Panc1 (cell line): ENCODE measurements at regions not wholly inside any gene's neighbourhood (a gene's known extent, or its start where the extent isn't known, plus 50 kb on each side); places are given as distances from the start of the nearest gene placed in this dataset.

ENCODE experiments used
- ATAC-seq: fragments of 200-7000 bp; cut with Tn5 transposase; 2 replicates; pipeline ENCODE4 v1.9.1; 2020; ENCODE audit warnings: mild to moderate bottlenecking, moderate library complexity
- BruUV-seq: library from RNA; stranded (reverse); fragments of 400-500 nt; replicated peaks from 2 replicates; lab custom pipeline; 2021; lab: Mats Ljungman, UMichigan
- CTCF ChIA-PET: fragments of 300-600 bp; sonication (Branson Sonifier 250); formaldehyde crosslinking; loops from one replicate; lab custom pipeline; 2022; ENCODE audit warnings: antibody characterized with exemption; lab: Charles Lee
- POLR2A ChIA-PET: fragments of 300-600 bp; sonication (Branson Sonifier 250); formaldehyde crosslinking; loops from one replicate; lab custom pipeline; 2022; ENCODE audit warnings: antibody characterized with exemption; lab: Charles Lee
- DNase-seq: peaks from one replicate; pipeline ENCODE4 v3.0.0-alpha.2; 2010; ENCODE audit warnings: low read depth, low spot score
- H3K27ac ChIP-seq: 2 replicates; pipeline ENCODE4 v1.5.1; 2011; ENCODE audit warnings: mild to moderate bottlenecking, low read length, inconsistent platforms
- H3K27me3 ChIP-seq: fragments of 200-500 bp; sonication (Bioruptor generic); 2 replicates; pipeline ENCODE4 v1.6.0; 2014; ENCODE audit warnings: low read length, inconsistent platforms; ENCODE audit not compliant: control insufficient read depth, insufficient read depth
- H3K36me3 ChIP-seq: fragments of 200-500 bp; sonication (Bioruptor generic); 2 replicates; pipeline ENCODE4 v1.5.1; 2014; ENCODE audit warnings: inconsistent platforms, mild to moderate bottlenecking, low read length, moderate library complexity; ENCODE audit not compliant: control insufficient read depth, insufficient read depth
- H3K4me1 ChIP-seq: 2 replicates; pipeline ENCODE4 v1.5.1; 2011; ENCODE audit warnings: inconsistent platforms, mild to moderate bottlenecking, low read length, moderate library complexity; ENCODE audit not compliant: control insufficient read depth, insufficient read depth
- H3K4me3 ChIP-seq, 2 experiments: 2 replicates each; pipeline ENCODE4 v1.5.1; 2011 to 2012; ENCODE audit warnings: low read depth in 2 of 2, low read length in 2 of 2, mild to moderate bottlenecking in 2 of 2, inconsistent platforms in 1 of 2, moderate library complexity in 1 of 2
- H3K9me3 ChIP-seq: fragments of 200-500 bp; sonication (Bioruptor generic); 2 replicates; pipeline ENCODE4 v1.5.1; 2014; ENCODE audit warnings: low read depth, mild to moderate bottlenecking, inconsistent platforms, low read length, moderate library complexity; ENCODE audit not compliant: control insufficient read depth, insufficient read depth
- POLR2AphosphoS5 ChIP-seq: IDR thresholded peaks from 2 replicates; pipeline ENCODE4 v1.6.1; 2012; ENCODE audit warnings: mild to moderate bottlenecking, low read depth, low read length, moderate library complexity
- SIN3A ChIP-seq: IDR thresholded peaks from 2 replicates; pipeline ENCODE4 v1.6.1; 2012; ENCODE audit warnings: low read depth, mild to moderate bottlenecking, low read length, moderate library complexity, borderline replicate concordance; ENCODE audit not compliant: insufficient read depth
- TCF7L2 ChIP-seq: IDR thresholded peaks from 2 replicates; pipeline ENCODE4 v1.6.1; 2011; ENCODE audit warnings: mild to moderate bottlenecking, low read depth, low read length, inconsistent platforms
- in situ Hi-C: cut with HindIII; loops from 2 replicates; pipeline ENCODE4 v1.10.0; 2016; ENCODE audit warnings: low sequenced_read_pairs, low pct_unique_long_range_greater_than_20kb
- intact Hi-C: fragments of 100-400 bp; cut with micrococcal nuclease; formaldehyde crosslinking; loops from one replicate; pipeline ENCODE4 v1.10.0; 2022; ENCODE audit not compliant: unreplicated experiment
- TF ChIP-seq, protein P1 (sequence below), 2 experiments: IDR thresholded peaks; 2 replicates each; pipeline ENCODE4 v1.6.1; 2011 to 2012; ENCODE audit warnings: low read depth in 2 of 2, control low read depth in 1 of 2, low read length in 1 of 2, mild to moderate bottlenecking in 1 of 2, moderate library complexity in 1 of 2; ENCODE audit not compliant: insufficient read depth in 1 of 2
- TF ChIP-seq, protein P2 (sequence below): fragments of 450-650 bp; IDR thresholded peaks from 2 replicates; pipeline ENCODE4 v1.5.1; 2017; ENCODE audit warnings: mild to moderate bottlenecking

DNA sequence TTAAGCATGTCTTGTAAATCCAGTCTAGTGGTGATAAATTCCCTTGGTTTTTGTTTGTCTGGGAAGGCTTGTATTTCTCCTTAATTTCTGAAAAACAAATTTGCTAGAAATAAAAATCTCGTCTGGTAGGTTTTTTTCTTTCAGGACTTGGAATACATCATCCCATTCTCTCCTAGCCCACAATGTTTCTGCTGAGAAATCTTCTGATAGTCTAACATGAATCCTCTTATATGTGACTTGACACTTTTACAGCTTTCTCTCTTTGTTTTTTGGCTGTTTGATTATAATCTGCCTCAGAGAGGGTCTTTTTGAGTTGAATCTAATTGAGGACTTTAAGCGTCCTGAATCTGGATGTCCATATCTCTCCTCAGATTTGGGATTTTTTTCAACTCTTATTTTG is 104.9 kb downstream of the FEM1C start:
- no TSS peak for BruUV-seq
- Histone ChIP-seq H3K4me3 (no peak overlapping the region), H3K36me3 (no peaks in the 10 kb centered on the region), H3K27me3 (no peaks in the 10 kb centered on the region), H3K4me1 (no peaks in the 10 kb centered on the region), H3K9me3 (no peaks in the 10 kb centered on the region; the same call in 1 of the 2 replicates), H3K27ac (no peak overlapping the region)
- POLR2A ChIA-PET, result no interaction called here
- intact Hi-C loops (no loop called here), in situ Hi-C loops (no loop called here)
- CTCF ChIA-PET, result no interaction called here
- TF ChIP-seq, protein P1, sequence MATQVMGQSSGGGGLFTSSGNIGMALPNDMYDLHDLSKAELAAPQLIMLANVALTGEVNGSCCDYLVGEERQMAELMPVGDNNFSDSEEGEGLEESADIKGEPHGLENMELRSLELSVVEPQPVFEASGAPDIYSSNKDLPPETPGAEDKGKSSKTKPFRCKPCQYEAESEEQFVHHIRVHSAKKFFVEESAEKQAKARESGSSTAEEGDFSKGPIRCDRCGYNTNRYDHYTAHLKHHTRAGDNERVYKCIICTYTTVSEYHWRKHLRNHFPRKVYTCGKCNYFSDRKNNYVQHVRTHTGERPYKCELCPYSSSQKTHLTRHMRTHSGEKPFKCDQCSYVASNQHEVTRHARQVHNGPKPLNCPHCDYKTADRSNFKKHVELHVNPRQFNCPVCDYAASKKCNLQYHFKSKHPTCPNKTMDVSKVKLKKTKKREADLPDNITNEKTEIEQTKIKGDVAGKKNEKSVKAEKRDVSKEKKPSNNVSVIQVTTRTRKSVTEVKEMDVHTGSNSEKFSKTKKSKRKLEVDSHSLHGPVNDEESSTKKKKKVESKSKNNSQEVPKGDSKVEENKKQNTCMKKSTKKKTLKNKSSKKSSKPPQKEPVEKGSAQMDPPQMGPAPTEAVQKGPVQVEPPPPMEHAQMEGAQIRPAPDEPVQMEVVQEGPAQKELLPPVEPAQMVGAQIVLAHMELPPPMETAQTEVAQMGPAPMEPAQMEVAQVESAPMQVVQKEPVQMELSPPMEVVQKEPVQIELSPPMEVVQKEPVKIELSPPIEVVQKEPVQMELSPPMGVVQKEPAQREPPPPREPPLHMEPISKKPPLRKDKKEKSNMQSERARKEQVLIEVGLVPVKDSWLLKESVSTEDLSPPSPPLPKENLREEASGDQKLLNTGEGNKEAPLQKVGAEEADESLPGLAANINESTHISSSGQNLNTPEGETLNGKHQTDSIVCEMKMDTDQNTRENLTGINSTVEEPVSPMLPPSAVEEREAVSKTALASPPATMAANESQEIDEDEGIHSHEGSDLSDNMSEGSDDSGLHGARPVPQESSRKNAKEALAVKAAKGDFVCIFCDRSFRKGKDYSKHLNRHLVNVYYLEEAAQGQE (IDR thresholded peaks at IDR 0.05; ENCODE audit: insufficient read depth in 1 of 2, low read depth in 2 of 2, low read length in 1 of 2), result no peak
- TF ChIP-seq, protein P2, sequence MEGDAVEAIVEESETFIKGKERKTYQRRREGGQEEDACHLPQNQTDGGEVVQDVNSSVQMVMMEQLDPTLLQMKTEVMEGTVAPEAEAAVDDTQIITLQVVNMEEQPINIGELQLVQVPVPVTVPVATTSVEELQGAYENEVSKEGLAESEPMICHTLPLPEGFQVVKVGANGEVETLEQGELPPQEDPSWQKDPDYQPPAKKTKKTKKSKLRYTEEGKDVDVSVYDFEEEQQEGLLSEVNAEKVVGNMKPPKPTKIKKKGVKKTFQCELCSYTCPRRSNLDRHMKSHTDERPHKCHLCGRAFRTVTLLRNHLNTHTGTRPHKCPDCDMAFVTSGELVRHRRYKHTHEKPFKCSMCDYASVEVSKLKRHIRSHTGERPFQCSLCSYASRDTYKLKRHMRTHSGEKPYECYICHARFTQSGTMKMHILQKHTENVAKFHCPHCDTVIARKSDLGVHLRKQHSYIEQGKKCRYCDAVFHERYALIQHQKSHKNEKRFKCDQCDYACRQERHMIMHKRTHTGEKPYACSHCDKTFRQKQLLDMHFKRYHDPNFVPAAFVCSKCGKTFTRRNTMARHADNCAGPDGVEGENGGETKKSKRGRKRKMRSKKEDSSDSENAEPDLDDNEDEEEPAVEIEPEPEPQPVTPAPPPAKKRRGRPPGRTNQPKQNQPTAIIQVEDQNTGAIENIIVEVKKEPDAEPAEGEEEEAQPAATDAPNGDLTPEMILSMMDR, result no peak
- TF ChIP-seq TCF7L2 (no peak), SIN3A (no peak)
- DNase-seq (no peak), ATAC-seq (no peak)

DNA sequence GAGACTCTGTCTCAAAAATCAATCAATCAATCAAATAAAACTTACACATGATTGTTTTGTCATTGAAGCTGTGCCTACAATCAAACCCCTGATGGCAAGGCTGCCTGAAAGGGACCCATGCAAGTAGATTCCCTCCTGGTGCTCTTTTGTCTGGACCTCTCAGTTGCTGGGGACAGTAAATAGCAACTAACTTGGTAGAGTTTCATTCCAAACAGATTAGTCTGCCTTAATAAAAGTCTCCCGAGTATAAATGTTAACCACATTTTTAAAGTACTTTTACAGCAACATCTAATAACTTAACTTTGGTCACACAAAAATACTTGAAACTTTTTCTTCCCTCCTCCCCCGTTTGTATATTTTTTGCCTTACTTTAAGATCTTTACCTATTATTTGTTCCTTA is 105.5 kb downstream of the FEM1C start:
- Histone ChIP-seq H3K27ac (no peak overlapping the region), H3K4me1 (no peaks in the 10 kb centered on the region), H3K36me3 (no peaks in the 10 kb centered on the region), H3K27me3 (no peaks in the 10 kb centered on the region), H3K9me3 (no peaks in the 10 kb centered on the region; the same call in 1 of the 2 replicates), H3K4me3 (no peak overlapping the region)
- CTCF ChIA-PET, result no interaction called here
- no TSS peak for BruUV-seq
- intact Hi-C loops (no loop called here), in situ Hi-C loops (no loop called here)
- POLR2A ChIA-PET, result no interaction called here
- TF ChIP-seq POLR2AphosphoS5, result no peak
- TF ChIP-seq, protein P1 (IDR thresholded peaks at IDR 0.05; ENCODE audit: insufficient read depth in 1 of 2, low read depth in 2 of 2, low read length in 1 of 2), result no peak
- TF ChIP-seq, protein P2, result no peak
- no peak for TF ChIP-seq SIN3A
- no peak for TF ChIP-seq TCF7L2
- DNase-seq (no peak), ATAC-seq (no peak)
